ENCODE measurements at regions not wholly inside any gene's neighbourhood (a gene's known extent, or its start where the extent isn't known, plus 50 kb on each side); places are given as distances from the start of the nearest gene placed in this dataset.
"Not testable (repeated sequence)": the region's sequence is repeated elsewhere in the genome, so short reads cannot be mapped to it uniquely, and the experiment has no call there.

DNA sequence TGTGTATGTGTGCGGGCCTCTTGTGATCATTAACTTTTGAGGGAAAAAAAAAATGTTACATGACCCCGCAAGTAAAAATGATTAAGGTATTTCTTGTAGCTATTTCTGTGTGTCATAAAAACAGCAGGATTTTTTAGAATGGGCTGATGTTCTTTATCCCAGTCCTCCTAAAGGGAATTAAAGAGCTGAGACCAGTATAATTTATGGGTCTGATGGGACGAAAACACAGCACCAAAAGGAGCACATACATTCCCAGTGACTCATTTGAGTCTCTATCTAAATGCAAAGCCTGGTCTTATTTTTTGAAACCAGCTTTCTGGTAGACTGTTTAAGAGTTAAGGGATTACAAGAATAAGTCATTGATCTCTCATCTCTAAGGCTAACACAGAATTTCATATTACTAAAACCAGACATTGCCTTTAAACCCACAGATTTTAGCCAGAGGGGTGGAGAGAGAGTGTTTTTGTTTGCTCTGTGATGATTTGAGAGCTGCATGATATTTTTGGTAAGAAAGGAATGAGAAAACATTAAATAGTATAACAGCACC, 342.3 kb upstream of the EPHA4 start:
- DNase-seq, result peak; percentile 14

DNA sequence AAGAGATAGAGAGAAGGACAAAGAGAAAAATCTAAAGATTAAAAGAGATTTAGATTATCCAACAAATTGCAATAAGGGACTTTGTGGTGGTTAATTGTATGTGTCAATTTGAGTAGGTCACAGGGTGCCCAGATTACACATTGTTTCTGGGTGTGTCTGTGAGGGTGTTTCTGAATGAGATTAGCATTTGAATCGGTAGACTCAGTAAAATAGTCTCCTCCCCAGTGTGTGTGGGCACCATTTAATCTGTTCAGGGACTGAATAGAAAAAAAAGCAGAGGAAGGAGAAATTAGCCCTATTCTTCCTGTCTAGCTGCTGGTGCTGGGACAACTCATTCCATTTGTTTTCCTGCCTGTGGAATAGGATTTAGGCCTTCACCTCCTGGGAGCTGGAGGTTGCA, 339.8 kb upstream of the EPHA4 start:
- no peak for DNase-seq

GRCh38 chr2:221911321-221911720, 339.2 kb upstream of the EPHA4 start:
- no peak for DNase-seq

GRCh38 chr2:221908518-221908917, 336.4 kb upstream of the EPHA4 start:
- DNase-seq, result no peak

- no peak for DNase-seq
These were observed 325.6 kb upstream of the EPHA4 start for GRCh38 chr2:221897718-221898117.

- no peak for DNase-seq
These were observed 324.5 kb upstream of the EPHA4 start for GRCh38 chr2:221896505-221897151.

DNA sequence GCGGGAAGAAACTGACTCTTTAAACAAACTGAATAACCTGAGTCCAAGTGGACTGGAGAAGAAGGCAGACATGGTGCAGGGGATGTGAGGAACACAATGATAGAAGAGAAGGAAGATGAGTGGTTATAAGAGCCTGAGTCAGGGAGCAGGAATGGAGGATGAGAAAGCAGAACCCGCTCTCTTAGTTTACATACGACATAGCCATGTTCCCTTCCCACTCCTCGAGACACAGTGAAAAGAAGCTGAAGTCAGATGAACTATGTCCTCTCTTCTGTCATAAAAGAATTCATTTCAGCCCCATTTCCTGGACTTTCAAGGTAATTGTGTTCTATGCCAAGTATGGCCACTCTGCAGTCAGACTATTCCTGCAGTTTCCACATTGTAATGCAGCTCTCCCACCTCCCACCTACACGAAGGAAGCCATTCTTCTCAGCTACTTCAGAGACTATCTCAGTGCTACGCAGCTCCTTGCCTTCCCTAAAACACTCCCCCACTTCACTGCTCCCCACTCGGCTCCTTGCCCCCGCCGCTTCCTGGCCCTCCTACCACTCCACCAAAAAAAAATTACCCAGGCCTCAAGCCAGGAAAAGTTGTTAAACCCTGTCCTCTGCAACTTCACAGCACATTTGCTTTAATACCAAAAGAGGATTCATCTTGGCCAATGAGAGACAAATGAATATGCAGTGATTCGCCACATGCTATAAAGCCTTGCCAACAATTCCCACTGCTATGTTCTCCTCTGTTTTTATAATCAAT, 323.4 kb upstream of the EPHA4 start:
- no peak for DNase-seq

DNA sequence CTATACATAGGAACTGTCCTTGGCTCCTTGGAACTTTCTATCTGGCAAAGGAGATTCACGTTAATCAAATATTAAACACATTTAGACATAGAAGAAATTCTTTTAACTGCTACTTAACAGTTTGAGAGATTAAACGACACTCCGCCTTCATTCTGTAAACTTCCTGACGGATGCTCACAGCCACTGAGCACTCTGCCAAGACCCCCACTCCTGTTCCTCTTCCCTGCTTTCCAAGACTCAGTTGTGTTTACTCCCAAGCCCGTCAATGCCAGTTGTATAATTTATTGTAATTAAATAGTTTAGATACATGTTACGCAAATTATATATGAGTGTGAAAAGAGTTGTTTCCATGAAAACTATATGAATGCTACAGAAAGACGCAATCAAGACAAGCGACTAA, 321.4 kb upstream of the EPHA4 start:
- DNase-seq, result no peak

GRCh38 chr2:221892006-221892405, 319.9 kb upstream of the EPHA4 start:
- DNase-seq, result not testable (repeated sequence)

DNA sequence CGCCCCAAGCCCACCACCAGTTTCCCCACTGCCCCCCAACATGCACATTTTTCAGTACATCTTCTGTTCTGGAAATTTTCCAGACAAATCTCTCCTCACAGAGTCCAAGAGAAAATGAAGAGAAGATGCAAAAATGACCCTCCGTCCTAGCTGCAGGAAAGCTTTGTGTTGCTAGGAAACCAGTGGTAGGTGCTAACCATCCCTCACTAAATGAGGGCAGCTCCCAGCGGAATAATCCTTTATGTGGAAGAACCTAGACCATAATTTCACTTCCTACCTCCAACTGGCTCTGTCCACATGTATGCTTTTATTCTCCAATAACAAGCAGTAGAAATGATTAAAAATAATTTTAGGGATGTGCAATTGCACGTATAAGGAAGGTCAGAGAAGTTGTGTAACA, 311.9 kb upstream of the EPHA4 start:
- no peak for DNase-seq

- DNase-seq, result no peak
These were observed 303.9 kb upstream of the EPHA4 start for GRCh38 chr2:221876016-221876415.

DNA sequence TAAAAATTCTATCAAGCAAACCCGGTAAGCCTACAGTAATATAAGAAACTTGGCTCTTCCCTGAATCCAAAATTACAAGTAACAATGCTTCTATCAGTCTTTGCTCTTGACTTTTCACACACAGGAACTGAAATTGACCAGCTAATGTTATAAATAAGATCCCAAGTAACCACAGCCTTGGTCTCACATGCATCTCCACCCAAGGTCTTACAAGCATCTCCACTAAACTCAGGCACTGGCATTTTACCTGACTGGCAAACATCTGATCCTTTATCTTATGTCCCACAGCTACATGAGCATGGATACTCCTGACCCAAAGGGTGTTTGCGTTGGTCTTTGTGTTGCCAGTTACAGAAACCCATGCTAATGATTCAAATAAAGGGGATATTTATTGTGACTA, 302.3 kb upstream of the EPHA4 start:
- DNase-seq, result no peak

DNA sequence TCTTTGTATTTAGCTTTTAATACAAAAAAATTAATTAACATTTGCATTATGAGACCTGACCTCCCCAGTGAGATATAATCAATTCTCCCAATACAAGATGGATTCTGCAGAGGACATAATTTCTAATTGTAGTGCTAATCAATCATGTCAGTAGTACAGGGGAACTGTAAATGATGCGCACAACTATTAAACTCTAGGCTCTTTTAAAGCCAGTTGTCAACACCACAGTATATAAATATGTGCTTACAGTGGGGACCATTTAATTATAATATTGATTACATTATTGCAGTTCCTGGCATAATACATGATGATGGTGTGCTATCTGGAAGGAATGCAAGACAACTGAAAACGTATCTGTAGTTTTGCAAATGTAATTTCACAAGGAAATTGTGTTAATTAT, 285.6 kb upstream of the EPHA4 start:
- no peak for DNase-seq

GRCh38 chr2:221853297-221853696, 281.2 kb upstream of the EPHA4 start:
- DNase-seq, result no peak

GRCh38 chr2:221851531-221852045, 279.5 kb upstream of the EPHA4 start:
- no peak for DNase-seq

GRCh38 chr2:221850076-221850475, 278.0 kb upstream of the EPHA4 start:
- DNase-seq, result no peak

GRCh38 chr2:221848286-221848685, 276.2 kb upstream of the EPHA4 start:
- DNase-seq, result no peak

DNA sequence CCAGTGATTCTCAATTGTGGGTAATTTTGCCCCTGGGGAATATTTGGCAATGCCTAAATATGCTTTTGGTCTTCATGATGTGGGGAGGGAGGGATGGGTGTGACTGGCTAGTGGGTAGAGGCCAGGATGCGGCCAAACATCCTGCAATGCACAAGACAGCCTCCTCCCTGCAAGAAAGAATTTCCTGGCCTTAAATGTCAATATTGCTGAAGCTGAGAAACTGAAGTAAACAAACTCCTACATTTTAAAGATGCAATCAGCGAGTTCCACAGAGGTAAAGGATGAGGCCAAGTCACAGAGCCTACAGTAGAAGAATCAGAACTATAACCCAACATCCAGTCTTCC, 272.9 kb upstream of the EPHA4 start:
- DNase-seq, result no peak

DNA sequence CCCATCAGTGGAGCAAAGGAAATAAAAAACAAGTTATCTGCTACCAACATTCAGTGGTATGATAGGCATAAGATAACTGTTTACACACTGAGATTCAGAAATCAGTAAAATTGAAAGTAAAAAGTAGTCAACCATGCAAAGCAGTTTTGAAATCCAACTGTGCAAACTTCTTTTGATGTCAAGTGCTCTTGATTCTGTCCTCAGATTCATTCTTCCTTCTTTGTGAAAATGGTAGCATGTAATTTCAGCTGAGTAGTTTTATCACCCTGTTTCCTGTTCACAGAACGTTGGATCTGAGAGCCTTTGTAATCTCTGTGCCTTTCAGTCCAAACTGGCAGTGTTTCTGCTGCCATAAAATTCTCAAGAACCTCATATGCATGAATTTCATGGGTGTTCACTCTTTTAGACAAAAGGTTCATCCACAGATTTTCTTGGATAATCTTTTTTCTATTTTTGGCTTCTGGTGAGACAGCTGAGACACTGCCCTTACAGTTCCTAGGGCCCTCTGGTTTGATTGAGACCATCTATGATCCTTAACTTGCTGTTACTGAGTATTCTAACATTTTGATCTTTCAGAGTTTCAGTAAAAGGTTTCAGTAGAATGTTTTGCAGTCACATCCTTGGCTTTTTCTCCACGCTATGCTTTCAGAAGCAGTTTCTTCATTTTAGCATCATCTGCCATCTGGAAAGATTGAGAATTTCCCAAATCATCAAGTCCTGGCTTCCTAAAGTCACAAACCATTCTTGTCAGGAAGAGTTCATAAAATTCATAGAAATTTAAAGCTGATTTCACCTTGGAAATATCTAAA, 272.3 kb upstream of the EPHA4 start:
- no peak for DNase-seq

DNA sequence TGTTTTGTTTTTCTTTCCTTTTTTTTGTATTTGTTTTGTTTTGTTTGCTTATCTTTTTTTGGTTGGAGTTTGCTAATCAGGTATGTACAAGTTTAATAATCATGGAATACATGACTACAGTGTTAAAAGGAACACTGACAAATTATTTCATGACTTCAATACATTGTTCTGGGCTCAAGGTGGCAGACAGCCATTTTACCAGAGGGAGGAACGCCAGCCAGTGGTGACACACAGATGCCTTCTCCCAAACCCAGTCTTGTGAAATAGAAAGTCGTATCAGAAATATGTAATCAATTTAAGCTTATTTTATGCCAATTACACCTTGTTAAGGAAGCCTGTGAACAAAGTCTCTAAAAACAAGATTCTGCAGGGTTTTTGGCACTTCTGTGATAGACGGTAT, 264.0 kb upstream of the EPHA4 start:
- no peak for DNase-seq

DNA sequence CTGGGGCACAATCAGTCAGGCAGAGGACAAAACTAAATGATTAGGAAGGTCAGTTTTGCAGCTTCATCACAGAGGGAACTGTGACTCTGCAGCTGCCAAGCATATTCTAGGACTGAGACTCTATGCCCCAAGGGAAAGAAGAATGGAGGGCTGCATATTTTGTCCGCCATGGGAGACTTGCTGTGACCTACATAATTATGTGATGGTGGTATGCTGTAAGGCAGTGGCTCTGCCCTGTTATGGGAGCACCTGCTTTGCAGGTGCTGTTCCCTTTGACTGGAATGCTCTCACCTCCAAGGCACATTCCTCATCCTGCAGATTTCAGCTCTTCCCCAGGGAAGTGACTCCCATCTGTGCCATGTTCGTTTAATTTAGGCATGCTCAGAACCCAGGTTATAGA, 261.9 kb upstream of the EPHA4 start:
- no peak for DNase-seq

GRCh38 chr2:221831051-221831450, 258.9 kb upstream of the EPHA4 start:
- no peak for DNase-seq

GRCh38 chr2:221822416-221822815, 250.3 kb upstream of the EPHA4 start:
- DNase-seq, result no peak
